ENCODE measurements at regions not wholly inside any gene's neighbourhood (a gene's known extent, or its start where the extent isn't known, plus 50 kb on each side); places are given as distances from the start of the nearest gene placed in this dataset.

- no peak for DNase-seq (ENCODE audit: extremely low read depth, low read depth)
- no peak for TF ChIP-seq CTCF (IDR thresholded peaks at IDR 0.05; ENCODE audit: low read depth, low read length, missing control alignments)
- no peak overlapping the region for H3K4me3 ChIP-seq (replicated peaks; ENCODE audit: low read depth, low read length)
Observed at GRCh38 chr14:71525663-71526221, 406.5 kb upstream of the RGS6 start.

- no peak for TF ChIP-seq CTCF (IDR thresholded peaks at IDR 0.05; ENCODE audit: low read depth, low read length, missing control alignments)
Observed at GRCh38 chr14:71526388-71526787, 405.8 kb upstream of the RGS6 start.

GRCh38 chr14:71527838-71528237 is 404.4 kb upstream of the RGS6 start:
- TF ChIP-seq CTCF (IDR thresholded peaks at IDR 0.05; ENCODE audit: low read depth, low read length, missing control alignments): no peak
- H3K4me3 ChIP-seq (replicated peaks; ENCODE audit: low read depth, low read length): no peak overlapping the region
- DNase-seq (ENCODE audit: extremely low read depth, low read depth): no peak

More at GRCh38 chr14:71526388-71526787, 405.8 kb upstream of the RGS6 start:
- H3K4me3 ChIP-seq (replicated peaks; ENCODE audit: low read depth, low read length): no peak overlapping the region
- DNase-seq (ENCODE audit: extremely low read depth, low read depth): no peak

GRCh38 chr14:71529848-71530247 is 402.4 kb upstream of the RGS6 start:
- no peak for TF ChIP-seq CTCF (IDR thresholded peaks at IDR 0.05; ENCODE audit: low read depth, low read length, missing control alignments)
- no peak for DNase-seq (ENCODE audit: extremely low read depth, low read depth)

GRCh38 chr14:71532344-71532743 is 399.9 kb upstream of the RGS6 start:
- DNase-seq (ENCODE audit: extremely low read depth, low read depth): no peak
- no peak overlapping the region for H3K4me3 ChIP-seq (replicated peaks; ENCODE audit: low read depth, low read length)
- TF ChIP-seq CTCF (IDR thresholded peaks at IDR 0.05; ENCODE audit: low read depth, low read length, missing control alignments): no peak

More at GRCh38 chr14:71529848-71530247, 402.4 kb upstream of the RGS6 start:
- H3K4me3 ChIP-seq (replicated peaks; ENCODE audit: low read depth, low read length): no peak overlapping the region

- no peak for DNase-seq (ENCODE audit: extremely low read depth, low read depth)
- TF ChIP-seq CTCF (IDR thresholded peaks at IDR 0.05; ENCODE audit: low read depth, low read length, missing control alignments): no peak
- no peak overlapping the region for H3K4me3 ChIP-seq (replicated peaks; ENCODE audit: low read depth, low read length)
Observed at GRCh38 chr14:71532790-71533189, 399.4 kb upstream of the RGS6 start.

GRCh38 chr14:71533390-71533789 is 398.8 kb upstream of the RGS6 start:
- H3K4me3 ChIP-seq (replicated peaks; ENCODE audit: low read depth, low read length): no peak overlapping the region
- DNase-seq (ENCODE audit: extremely low read depth, low read depth): no peak
- no peak for TF ChIP-seq CTCF (IDR thresholded peaks at IDR 0.05; ENCODE audit: low read depth, low read length, missing control alignments)

Measured in HFF-Myc (cell line).